GM19035 (cell line): ENCODE measurements at regions not wholly inside any gene's neighbourhood (a gene's known extent, or its start where the extent isn't known, plus 50 kb on each side); places are given as distances from the start of the nearest gene placed in this dataset.
"Not testable (repeated sequence)": the region's sequence is repeated elsewhere in the genome, so short reads cannot be mapped to it uniquely, and the experiment has no call there.

Experiments used
- ATAC-seq: cut with Tn5 transposase; IDR thresholded peaks from one replicate; pipeline ENCODE4 v1.9.1; 2021; ENCODE audit not compliant: unreplicated experiment

DNA sequence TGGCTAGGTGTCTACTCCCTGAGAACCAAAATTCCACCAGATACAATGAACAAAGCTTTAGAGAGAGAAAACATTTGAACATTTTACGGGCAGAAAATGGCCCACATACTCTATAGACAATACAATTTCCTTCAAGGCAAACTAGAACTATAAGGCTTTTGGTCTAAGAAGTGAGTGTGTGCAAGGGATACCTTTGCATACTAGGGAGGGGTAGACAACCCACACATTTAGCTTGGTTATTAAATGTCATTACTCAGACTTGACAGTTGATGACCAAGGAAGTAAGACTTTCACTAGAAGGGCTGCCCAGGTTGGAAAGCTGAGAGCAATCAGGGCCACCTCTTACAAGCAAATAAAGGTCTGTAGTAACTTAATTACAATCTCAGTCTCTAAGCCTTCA lies 64.0 kb upstream of the PLEKHM1 start:
- ATAC-seq, result not testable (repeated sequence)

DNA sequence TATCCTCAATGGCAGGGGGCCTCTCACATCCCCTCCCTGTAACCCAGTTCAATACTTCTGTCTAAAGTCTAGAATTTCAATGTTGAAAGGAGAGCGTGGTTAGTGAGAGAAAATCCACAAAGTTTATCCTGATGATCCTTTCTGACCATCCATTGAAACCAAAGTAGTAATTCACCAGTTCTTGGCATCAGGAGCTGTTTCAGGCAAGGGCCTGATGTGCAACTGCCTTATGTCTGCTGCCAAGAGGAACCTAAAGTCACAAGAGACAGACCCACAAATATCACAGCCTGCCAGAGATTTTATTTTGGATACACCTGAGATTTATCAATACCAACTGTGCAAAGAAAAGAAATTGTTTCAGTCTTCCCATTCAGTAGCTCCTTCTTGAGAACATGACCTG lies 68.3 kb upstream of the PLEKHM1 start:
- not testable (repeated sequence) for ATAC-seq

GRCh38 chr17:45562868-45563267 lies 72.3 kb upstream of the PLEKHM1 start:
- not testable (repeated sequence) for ATAC-seq

- ATAC-seq, result not testable (repeated sequence)
These were observed 72.8 kb upstream of the PLEKHM1 start for GRCh38 chr17:45563283-45563682.

DNA sequence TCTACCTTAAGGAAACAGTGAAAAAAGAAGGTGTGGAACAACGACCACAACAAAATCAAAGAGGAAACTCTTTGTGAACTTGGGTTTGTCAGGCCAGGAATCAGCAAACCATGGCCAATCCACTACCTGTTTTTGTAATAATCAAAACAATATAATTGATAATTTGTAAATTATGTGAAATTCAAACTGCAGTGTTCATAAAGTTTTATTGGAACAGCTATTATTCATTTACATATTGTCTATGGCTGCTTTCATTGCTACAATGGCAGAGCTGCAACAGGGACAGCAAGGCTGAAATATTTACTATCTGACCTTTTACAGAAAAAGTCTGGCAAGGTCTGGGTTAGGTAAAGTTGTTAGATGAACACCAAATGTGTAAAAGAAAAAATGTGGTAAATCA lies 77.8 kb upstream of the PLEKHM1 start:
- not testable (repeated sequence) for ATAC-seq

GRCh38 chr17:45573326-45573725 lies 82.8 kb upstream of the PLEKHM1 start:
- not testable (repeated sequence) for ATAC-seq

DNA sequence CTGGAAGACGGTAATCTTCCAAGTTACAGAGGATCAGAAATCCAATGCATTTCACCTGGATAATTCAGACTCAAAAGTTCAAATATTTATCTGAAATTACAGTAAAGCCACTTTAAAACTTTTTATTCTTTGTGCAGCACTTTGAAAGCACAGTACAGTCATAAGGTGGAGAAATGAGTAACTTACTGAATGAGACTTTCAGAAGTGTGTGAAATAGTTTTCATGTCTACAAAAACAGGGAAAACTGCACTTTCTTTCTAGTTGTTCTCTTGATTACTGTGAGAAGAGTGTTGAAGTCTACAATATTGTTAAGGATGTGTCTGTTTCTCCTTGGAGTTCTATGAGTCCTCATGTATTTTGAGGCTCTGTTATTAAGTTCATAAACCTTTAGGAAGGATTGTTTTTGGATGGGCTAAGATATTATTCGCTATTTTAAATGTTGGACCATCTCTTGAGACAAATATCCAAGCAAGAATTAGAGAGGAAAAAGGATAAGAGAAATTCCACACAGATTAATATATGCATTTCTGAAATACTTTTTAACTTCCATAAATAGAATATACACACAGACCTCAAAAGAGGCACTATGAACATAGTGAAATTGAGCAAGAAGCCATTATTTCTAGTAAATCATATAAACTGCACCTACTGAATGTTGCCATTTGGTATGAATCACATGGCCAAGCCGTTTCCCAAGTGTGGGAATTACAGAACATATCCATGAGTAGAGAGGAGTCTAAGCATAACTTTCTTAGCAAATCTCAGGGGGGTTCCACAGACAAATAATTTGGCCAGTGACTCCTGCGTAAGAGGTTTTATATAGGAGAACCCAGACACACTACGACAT lies 83.6 kb upstream of the PLEKHM1 start:
- no peak for ATAC-seq

- ATAC-seq, result no peak
These were observed 84.8 kb upstream of the PLEKHM1 start for GRCh38 chr17:45575126-45575885.

- ATAC-seq, result not testable (repeated sequence)
These were observed 86.2 kb upstream of the PLEKHM1 start for GRCh38 chr17:45576527-45577307.

GRCh38 chr17:45577571-45578279 lies 87.2 kb upstream of the PLEKHM1 start:
- ATAC-seq, result no peak

DNA sequence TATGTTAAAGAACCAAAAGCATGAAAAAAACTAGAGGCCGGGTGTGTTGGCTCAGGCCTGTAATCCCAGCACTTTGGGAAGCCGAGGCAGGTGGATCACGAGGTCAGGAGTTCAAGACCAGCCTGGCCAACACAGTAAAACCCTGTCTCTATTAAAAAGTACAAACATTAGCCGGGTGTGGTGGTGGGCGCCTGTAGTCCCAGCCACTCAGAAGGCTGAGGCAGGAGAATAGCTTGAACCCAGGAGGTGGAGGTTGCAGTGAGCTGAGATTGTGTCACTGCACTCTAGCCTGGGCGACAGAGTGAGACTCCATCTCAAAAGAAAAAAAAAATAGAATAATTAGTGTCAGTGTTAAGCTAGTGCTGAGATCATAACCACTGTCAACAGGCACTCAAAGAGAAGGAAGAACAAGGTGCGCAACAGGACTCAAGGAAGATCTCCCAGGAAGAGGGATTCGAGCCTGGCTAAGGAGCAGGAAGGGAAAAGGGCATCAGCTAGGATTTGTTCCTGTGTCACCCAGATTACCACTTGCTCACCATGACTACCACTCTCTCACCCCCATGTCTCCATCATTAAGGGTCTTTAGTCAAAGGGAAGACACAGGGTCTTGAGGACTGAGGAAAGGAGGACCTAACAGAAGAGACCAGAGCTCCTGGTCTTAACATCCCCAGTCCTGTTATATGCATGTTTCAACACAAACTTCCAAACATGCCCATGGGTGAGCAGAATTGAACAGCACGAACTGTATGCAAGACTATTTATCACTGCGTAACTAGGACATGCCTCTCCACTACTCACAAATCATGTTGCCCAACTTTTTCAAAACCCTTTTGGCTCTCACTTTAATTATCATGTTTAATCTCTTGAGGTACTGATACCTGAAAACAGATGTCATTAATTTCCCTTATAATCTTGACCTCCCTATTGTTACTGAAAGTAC lies 88.3 kb upstream of the PLEKHM1 start:
- ATAC-seq, result no peak

- no peak for ATAC-seq
These were observed 89.3 kb upstream of the PLEKHM1 start for GRCh38 chr17:45579529-45580495.

DNA sequence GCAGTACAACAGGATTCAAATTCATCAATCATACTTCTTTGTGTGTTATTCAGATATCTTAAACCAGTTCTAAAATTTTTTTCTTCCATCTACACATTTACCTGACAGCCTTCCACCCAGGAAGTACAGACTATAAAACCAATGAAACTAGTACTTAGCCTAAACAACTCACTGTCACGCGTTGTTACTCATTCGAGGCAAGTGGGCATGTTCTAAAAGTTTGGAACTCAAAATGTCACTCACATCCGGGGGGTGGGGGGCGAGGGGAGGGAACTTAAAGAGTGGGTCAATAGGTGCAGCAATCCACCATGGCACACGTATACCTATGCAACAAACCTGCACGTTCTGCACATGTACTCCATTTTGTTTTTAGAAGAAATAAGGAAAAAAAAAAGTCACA lies 90.4 kb upstream of the PLEKHM1 start:
- ATAC-seq, result no peak

DNA sequence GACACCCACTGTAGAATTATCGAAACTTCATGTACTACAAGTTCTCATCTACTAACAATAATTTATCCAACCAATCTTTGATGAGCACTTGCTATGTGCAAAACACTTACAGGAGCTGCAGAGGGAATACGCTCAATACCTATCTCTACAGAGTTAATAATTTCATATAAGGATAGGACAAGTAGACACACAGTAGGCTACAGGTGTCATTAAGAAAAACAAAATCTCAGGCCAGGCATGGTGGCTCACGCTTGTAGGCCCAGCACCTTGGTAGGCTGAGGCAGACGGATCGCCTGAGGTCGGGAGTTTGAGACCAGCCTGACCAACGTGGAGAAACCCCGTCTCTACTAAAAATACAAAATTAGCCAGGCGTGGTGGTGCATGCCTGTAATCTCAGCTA lies 91.3 kb upstream of the PLEKHM1 start:
- ATAC-seq, result no peak

DNA sequence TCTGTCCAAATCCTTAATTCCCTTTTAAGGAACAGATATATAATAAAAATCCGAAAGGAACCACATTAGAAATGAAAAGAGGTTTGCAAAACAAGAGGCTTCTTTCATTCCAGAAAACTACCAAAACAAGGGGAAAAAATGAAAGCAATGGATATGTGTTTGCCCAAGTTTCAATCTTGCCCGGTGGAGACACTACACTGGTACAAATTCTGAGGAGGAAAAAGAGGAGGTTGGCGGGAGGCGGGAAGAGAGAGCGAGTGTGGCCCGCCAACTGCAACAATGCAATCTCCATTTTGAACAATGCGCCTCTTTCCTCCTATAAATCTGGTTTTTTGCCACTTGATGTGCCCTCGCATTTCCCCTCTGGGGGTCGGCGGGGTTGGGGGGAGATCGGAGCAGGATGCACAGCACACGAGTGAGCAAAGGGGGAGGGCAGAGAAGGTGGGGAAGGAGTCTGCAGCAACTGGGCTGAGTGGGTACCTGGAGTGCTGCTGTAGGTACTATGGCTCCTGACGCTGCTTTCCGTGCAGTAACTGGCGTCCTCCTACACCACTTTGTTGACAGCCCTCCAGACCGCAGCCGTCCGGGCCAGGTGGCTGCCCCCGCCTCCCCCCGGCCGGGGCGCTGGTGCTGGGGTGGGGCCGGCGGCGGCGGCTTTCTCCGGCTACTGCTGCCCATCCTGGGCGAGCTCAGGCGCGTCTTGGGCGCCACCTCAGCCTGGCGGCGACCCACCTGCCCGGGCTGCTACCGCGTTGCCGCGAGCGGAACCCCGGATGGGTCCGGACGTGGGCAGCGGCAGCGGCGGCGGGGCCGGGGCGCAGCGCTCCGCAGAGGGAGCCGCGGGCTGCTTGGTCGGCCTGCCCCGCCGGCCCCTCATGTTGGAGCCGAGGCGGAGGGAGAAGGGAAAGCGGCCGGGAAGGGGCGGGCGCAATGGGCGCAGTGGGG lies 93.8 kb upstream of the PLEKHM1 start:
- ATAC-seq, result peak; percentile 58

DNA sequence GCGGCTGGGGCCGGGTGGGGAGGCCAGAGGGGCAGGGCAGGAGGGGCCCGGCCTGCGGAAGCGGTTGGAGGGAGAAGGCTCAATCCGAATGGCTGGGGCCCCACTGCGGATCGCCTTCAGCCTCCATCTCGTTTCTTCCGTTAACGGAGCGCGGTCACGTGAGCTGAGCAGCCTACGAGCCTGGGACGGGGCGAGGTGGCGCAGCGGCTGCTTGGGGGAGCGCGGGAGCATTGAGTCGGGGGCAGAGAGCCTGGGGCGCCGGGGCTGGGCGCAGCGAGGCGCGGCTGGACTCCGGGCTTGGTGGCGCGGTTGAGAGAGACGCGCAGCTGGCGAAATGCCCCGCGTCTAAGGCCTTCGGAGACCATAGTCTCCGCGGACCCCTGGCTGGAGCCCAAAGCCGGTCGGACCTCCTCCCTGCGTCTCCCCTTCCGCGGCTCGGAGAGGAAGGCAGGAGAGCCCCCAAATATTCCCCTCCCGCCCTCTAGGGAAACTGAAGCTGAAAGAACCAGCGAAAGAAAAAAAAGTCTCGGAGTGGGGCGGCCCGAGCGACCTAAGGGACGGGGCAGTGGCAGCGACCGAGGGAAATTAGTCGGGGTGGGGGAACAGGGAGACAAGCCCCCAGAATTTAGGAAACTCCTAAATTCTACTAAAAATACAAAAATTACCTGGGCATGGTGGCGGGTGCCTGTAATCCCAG lies 94.7 kb upstream of the PLEKHM1 start:
- peak; percentile 69 for ATAC-seq
